IPS-NIHi7 (cell line): ENCODE measurements at regions not wholly inside any gene's neighbourhood (a gene's known extent, or its start where the extent isn't known, plus 50 kb on each side); places are given as distances from the start of the nearest gene placed in this dataset.
A peak's percentile ranks its signal among the peaks of the same experiment; 100 is the strongest.
"Not testable (repeated sequence)": the region's sequence is repeated elsewhere in the genome, so short reads cannot be mapped to it uniquely, and the experiment has no call there.

Source experiments
- DNase-seq: peaks from one replicate; pipeline ENCODE4 v3.0.0; 2012; ENCODE audit warnings: mixed read lengths; ENCODE audit errors: extremely low spot score

DNA sequence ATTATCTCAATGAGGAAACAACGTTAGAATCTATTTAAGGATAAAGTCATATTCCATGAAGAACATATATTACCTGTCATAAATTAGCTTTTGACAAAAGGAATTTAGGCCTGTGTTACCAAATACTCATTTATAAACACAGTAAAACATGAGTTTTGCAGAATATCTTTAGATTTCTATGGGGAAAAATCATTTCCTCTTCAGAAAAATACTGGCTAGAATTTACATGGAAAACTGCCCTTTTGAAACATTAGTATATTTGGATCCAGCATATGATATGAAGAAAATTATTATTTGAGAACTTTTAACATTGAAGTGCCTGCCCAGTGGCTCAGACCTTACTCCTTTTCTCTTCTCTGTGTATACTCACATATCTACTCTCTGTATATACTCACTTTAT, 131.4 kb upstream of the NEIL3 start:
- DNase-seq = no peak

DNA sequence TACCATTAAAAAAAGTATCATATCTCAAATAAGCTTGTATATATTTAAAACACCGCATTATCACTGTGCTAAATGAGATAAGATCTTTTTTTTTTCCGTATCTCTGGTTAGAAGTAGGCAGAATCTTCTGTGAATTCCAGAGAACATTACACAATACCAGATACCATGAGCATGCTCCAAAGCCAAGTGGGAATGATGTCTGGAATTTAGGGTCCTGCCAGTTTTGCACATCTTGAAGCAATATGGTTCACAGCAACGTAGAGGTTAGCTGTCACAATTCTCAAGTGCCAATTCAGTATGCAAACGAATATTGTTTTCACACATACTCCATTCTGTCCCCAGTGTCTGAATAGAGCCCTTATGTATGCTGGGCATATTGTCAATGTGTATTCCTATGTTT, 127.5 kb upstream of the NEIL3 start:
- DNase-seq = no peak

DNA sequence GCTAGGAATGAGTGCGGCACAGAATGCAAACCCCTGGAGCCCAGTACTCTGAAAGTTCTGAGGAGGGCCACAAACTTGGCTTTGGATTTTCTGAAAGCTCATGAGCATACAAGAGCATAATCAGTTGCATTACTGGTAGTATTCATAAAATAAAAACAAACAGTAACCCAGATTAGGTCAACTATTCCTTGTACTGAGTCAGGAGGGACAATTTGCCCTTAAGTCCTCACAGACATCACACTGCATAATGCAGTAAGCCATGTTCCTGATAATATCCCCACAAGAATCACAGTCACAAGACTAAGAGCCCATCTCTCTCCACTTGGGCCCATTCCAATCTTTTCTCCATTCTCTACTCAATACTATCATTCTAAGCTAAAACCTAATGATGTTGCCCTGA, 126.9 kb upstream of the NEIL3 start:
- no peak for DNase-seq

DNA sequence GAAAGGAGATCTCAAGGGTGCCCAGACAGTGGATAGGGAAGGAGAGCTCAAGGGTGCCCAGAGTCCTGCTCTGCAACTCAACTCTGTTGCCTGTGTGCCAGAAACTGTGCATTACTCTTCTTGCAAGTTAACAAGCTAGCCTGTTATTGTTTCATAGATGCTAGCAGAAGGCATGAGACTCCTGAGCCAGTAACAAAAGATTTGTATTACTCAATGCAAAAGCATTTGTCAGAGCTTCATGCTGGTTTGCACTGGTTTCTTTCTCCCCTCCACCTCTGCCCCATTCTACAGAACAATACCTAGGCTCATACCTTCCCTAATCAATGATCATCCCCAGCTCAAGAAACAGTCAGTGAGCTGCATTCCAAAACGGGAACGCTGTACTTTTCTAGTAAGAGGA, 124.5 kb upstream of the NEIL3 start:
- no peak for DNase-seq

DNA sequence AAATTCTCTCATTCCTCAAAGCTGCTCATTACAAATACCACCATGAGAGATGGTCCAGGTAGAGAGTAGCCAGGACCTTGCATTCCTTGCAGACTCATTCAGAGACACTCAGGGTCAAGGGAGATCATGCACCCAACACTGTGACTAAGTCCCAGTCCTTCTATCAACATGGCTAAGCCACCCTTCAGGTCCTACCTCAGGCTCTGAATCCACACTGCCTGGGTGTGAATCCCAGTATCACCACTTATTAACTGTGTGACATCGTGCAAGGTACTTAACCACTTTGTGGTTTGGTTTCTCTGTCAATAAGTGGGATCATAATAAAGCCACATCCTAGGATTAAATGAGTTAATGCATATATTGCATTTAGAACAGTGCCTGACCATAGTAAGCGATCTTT, 124.1 kb upstream of the NEIL3 start:
- DNase-seq = no peak

DNA sequence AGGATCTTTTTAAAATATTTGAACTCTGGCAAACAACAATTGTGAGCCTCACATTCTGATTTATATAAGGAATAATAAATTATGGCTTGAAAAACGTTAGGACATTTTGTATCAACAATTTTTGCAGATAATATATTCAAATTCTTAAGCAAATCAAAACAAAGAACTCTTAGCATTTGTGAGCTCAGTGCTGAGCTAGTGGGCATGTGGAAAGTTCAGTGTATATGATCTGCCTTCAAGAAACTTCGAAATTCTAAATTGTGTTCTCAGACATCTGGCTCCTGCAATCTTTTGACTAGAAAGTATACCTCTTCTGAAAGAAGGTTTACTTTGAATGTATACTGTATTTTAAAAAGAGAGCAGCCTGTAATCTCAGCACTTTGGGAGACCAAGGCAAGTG, 122.3 kb upstream of the NEIL3 start:
- DNase-seq = no peak

DNA sequence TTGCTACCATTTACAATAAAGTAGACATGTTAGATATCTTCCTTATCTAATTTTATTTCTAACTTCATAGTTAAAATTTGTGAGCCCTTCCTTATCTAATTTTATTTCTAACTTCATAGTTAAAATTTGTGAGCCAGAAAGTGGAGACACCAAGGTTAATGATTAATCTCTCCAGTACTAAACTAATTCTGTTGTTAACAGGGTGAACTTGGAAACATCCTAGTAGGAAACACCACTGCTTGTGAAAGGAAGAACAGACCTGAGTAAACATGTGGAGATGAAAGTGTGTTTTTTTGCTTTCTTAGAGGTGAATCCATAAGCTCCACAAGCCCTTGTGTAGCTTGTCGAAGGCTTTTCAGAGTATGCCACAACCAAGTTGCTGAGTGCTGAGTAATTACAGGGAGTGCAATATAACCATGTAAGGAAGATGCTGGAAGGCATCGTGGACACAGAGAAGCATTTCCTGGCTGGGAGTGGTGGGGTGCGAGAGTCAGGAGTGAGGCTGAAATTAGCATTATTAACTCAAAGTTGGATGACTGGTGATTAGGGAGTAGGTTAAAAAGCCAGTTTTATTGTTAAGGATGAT, 118.6 kb upstream of the NEIL3 start:
- DNase-seq = peak; percentile 12

DNA sequence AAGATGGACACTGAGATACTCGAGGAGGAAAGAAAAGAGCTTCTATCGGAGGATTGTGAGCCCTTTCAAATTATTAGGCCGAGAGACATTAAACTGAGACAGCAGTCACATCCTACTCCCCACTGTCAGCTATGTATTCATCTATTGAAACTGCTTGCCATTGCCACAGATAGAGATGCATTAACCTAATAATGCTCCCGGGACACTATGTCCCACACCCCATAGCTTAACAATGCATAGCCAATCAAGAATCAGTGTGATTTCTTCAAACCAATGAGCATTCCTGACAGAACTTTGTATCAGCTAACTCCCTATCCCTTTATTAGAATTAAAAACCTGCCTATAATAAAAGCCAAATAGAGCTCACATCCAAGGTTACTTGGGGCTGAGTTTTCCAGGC, 118.1 kb upstream of the NEIL3 start:
- DNase-seq = peak; percentile 10

DNA sequence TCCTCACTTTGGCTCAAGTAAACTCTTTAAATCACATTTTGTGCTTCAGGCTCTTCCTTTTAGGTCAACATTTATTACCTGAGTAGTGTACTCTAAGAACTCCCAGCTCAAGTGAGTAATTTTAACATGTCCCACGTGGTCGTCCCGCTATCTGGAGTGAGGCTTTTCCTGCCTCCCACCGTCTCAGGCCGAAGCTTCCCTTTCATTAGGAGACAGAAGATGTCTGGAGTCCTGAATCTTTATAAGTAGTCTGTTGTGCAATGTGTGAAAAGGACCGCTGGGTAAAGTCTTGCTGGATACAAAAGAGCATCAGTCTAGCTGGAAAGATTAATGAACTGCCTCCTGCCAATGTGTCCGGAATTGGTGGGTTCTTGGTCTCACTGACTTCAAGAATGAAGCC, 117.7 kb upstream of the NEIL3 start:
- no peak for DNase-seq

DNA sequence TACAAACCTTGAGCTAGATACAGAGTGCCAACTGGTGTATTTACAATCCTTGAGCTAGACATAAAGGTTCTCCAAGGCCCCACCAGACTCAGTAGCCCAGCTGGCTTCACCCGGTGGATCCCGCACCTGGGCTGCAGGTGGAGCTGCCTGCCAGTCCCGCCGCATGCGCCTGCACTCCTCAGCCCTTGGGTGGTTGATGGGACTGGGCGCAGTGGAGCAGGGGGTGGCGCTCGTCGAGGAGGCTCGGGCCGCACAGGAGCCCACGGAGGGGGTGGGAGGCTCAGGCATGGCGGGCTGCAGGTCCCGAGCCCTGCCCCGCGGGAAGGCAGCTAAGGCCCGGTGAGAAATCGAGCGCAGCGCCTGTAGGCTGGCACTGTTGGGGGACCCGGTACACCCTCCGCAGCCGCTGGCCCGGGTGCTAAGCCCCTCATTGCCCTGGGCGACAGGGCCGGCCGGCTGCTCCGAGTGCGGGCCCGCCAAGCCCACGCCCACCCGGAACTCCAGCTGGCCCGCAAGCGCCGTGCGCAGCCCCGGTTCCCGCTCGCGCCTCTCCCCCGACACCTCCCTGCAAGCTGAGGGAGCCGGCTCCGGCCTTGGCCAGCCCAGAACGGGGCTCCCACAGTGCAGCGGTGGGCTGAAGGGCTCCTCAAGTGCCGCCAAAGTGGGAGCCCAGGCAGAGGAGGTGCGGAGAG, 116.5 kb upstream of the NEIL3 start:
- DNase-seq = not testable (repeated sequence)

DNA sequence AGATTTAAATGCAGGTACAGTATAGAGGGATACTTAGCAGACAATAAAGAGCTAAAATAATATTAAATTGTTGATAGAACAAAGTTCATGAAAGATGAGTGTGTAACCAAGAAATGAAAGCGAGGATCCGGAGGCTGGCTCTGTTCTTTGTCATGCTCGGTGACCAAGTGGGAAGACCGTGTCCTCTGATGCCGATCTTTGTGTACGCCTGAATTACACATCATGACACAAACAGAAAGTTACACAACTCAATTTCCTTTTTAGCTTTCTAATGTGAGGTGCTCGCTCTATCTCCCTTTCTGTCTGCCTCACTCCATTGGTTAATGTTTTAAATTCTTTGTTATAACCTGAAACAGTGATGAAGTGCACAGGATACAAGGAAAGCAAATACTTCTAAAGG, 114.8 kb upstream of the NEIL3 start:
- no peak for DNase-seq

DNA sequence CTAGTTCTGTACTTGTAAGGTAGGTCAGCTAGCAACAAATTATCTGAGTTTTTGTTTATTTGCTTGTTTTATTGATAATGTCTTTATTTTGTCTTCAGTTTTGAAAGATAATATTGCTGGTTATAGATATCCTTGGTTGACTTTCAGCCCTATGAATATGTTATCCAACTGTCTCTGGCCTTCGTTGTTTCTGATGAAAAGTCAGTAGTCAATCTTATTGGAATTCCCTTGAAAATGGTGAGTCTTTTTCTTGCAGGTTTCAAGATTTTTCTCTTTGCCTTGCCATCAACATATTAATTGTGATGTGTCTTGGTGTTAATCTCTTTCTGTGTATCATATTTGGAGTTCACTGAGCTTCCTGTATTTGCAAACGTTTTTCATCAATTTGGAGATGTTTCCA, 113.1 kb upstream of the NEIL3 start:
- DNase-seq = no peak

DNA sequence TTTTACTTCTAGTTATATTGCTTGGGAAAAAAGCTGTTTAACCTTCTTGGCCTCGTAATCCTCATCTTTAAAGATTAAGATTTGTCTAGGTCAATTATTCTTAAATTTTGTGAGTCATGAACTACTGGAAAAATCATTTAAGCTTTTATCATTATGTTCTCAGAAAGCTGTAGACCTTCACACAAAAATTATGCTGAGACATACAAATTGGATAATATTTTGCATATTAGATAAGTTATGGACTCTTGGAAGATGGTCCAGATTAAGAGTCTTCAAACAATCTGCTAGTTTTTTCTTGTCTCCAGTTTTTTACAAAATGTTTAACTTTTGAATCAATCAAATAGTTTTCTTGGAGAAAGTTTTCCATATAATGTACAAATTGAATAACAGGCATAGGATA, 108.1 kb upstream of the NEIL3 start:
- no peak for DNase-seq

DNA sequence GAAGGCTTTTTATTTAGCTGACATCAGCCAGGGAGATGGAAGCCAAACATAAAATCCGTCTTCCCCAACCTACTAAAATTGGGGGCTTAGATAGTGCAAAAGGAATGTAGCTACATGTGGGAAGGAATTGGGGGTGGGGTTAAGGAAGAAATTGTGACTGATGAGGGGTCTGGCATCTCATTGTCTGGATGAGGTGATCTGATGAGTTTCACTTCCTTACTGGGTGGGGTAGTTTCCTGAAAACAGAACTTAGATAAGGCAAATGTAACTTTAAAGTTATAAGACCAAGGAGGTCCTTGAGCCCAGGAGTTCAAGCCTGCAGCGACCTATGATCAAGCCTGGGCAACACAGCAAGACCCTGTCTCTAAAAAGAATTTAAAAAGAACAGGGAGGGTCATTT, 105.5 kb upstream of the NEIL3 start:
- no peak for DNase-seq

DNA sequence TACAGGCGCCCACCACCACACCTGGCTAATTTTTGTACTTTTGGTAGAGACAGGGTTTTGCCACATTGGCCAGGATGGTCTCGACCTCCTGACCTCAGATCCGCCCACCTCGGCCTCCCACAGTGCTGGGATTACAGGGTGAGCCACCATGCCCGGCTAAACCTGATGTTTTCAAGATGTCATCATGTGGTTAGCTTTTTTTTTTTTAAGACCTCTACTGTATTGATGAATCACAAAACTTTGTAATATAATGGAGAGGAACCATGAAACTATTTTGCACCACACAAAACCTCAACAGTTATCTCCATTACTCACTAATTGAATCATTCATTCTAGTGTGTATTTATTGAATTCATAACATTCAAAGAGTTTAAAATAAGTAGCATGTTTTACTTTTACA, 94.7 kb upstream of the NEIL3 start:
- no peak for DNase-seq

DNA sequence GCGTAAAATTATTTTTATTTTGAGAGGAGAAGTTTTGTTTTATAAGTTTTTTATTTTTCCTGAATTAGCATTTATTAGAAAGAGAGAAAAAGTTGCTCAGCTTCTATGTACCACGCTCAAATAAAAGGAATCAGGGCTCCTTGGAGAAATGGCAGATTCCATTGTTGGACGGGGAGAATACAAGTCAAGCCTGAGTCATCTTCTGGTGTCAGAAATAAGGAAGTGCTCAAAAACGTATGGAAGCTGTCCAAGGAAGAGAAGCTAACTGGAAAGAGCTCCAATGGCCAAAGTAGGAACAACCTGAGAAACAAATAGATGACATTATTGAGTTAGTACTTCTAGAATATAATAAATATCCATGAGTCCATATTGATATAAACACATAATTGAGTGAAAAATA, 89.3 kb upstream of the NEIL3 start:
- DNase-seq = no peak

DNA sequence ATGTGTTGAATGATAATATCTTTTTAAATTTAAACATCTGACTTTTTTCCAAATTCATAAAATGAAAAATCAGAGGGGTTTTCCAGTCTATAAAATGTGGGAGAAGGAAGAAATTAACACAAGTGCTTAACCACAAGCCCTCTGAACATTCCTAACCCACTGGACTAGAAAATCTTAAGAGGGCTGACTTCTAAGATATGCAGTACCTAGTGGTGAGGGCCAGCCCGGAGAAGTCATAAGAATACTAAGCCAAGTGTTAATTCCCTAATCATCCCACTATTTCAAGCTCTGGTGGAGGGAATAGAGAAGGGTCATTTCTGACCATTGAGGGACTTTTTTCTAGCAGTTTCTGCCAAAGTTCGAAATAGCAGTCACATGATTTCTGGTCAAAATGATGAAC, 86.9 kb upstream of the NEIL3 start:
- DNase-seq = no peak

DNA sequence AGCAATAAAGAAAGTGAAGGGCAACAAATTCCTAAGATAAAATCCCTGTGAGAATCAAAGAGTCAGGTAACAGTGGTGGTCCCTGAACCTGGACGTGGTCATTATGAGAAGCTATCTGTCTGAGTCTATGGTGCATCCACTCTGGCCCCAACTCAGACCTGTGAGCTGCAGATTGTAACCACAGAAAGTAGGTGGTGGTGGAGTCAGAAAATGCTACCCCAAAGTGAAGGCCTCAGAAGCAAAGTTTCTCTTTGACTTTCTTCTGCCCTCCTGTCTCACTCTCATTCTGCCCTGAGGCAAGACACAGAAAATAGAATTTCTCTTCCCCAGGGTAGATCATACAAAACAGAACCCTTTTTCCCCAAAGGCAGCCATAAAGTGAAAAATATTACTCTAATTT, 84.1 kb upstream of the NEIL3 start:
- DNase-seq = no peak

DNA sequence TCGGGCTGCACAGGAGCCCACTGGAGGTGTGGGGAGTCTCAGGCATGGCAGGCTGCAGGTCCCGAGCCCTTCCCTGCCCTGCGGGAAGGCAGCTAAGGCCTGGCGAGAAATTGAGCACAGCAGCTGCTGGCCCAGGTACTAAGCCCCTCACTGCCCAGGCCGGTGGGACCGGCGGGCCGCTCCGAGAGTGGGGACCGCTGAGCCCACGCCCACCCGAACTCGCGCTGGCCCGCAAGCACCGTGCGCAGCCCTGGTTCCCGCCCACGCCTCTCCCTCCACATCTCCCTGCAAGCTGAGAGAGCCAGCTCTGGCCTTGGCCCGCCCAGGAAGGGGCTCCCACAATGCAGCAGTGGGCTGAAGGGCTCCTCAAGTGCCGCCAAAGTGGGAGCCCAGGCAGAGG, 82.0 kb upstream of the NEIL3 start:
- no peak for DNase-seq

DNA sequence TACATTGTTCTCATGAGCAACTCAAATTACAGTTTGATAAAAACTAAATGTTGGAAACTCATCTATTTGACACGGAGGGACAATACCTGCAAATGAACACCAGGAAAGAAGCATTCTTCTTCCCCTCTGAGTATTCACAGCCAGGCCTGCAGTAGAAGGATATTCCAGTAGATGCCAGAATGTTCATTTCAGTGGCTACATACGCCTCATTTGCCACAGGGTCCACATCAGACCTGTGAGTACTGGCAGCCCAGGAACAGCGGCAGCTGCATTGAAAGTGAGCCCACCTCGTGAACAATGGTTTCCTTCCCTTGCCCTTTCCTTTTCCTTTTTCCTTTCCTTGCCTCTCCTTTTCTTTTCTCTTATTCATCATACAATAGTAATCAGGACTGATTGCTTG, 81.1 kb upstream of the NEIL3 start:
- no peak for DNase-seq

DNA sequence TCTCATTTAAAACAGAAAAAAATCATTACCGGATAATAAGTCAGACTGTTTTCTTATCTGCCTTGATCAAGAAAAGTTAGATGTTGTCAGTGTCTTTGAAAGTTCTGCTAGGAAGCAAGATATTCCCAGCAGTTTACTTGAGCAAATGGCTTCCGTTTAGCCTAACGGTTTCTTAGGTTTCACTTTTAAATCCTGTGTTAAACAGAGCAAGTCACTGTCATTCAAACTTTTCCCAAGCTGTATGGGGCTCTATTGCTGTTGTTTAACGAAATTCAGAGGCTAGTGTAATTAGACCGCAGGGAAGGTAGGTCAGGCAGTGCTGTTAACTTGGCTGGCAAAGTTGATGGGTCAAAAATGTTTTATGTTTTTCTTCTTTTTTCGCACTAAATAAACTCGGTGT, 80.3 kb upstream of the NEIL3 start:
- DNase-seq = no peak

DNA sequence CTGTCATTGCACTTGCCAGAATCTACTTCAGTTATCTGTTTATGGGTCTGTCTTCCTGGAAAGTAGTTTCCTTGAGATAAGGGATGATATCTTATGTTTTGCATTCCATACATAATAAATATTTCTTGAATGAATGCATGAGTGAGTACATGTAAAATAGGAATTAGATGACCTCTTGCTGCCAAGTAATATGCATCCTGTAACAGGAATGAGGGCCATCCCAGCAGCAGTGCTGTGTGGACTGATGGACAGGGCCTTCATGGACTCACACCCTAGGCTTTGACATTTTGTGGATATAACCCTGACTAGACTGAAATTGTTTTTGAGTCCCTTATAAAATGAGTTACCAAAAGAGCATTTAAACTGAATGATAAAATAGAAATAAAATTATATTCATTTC, 77.2 kb upstream of the NEIL3 start:
- no peak for DNase-seq

DNA sequence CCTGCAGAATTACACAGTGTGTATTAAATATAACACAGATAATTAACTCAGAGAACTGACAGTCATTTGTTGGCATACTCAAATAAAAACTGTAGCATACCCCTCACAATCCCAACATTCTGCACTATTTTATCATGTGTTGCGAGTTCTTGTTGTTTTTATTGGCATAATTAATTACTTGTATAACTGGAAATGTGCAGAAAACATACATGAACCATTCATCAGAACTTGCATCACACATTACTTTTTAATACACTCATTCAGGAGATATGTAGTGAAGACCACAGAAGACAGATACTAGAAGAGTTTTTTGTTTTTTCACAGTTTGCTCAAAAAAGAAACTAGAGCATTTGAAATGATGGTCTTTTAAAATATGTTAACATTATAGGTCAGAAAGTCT, 74.6 kb upstream of the NEIL3 start:
- DNase-seq = no peak

DNA sequence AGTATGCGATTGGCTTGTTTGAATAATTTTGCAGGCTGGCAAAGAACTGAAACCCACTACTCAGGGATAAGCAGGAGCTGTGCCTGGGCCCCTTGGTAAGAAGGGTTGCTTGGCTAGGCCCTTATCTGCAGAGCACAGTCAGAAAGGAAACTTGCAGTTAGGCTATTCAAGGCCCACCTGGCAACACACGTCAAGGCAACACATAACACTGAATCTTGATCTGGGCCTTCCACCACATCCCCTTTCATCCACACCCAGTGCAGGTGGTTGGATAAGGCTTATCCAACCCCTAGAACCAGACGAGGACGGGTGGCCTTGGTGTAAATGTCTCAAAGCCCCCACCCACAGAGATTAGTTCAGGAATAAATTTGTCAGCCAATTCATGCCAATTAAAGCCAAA, 72.8 kb upstream of the NEIL3 start:
- DNase-seq = no peak
